GM10266 (cell line): ENCODE measurements at regions not wholly inside any gene's neighbourhood (a gene's known extent, or its start where the extent isn't known, plus 50 kb on each side); places are given as distances from the start of the nearest gene placed in this dataset.

Source experiments
- DNase-seq: peaks from one replicate; pipeline ENCODE4 v3.0.0; 2012; ENCODE audit errors: extremely low spot score
- TF ChIP-seq, protein P1 (sequence below): IDR thresholded peaks from 2 replicates; pipeline ENCODE4 v1.5.1; 2012; ENCODE audit warnings: mild to moderate bottlenecking, low read depth; ENCODE audit not compliant: control insufficient read depth, insufficient read depth; ENCODE audit errors: missing control alignments

DNA sequence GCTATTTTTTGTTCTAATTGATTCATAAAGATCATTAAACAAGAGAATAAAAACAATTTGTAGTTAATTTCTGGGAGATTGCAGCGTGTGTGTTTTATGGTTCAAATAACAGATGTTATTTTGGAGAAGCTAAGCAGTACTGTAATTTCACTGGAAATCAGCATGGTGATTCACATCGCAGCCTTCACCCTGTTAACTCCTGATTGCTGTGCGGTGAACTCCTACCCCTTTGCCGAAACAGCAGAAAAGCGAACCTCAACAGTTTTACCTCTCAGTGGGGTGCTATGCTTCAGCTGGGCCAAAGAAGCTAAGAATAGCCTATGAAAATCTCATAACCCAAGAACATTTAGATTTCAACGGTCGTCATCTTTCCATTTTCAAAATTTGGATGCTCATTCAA is 441.5 kb upstream of the RARB start:
- TF ChIP-seq, protein P1, sequence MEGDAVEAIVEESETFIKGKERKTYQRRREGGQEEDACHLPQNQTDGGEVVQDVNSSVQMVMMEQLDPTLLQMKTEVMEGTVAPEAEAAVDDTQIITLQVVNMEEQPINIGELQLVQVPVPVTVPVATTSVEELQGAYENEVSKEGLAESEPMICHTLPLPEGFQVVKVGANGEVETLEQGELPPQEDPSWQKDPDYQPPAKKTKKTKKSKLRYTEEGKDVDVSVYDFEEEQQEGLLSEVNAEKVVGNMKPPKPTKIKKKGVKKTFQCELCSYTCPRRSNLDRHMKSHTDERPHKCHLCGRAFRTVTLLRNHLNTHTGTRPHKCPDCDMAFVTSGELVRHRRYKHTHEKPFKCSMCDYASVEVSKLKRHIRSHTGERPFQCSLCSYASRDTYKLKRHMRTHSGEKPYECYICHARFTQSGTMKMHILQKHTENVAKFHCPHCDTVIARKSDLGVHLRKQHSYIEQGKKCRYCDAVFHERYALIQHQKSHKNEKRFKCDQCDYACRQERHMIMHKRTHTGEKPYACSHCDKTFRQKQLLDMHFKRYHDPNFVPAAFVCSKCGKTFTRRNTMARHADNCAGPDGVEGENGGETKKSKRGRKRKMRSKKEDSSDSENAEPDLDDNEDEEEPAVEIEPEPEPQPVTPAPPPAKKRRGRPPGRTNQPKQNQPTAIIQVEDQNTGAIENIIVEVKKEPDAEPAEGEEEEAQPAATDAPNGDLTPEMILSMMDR = no peak
- DNase-seq = no peak

DNA sequence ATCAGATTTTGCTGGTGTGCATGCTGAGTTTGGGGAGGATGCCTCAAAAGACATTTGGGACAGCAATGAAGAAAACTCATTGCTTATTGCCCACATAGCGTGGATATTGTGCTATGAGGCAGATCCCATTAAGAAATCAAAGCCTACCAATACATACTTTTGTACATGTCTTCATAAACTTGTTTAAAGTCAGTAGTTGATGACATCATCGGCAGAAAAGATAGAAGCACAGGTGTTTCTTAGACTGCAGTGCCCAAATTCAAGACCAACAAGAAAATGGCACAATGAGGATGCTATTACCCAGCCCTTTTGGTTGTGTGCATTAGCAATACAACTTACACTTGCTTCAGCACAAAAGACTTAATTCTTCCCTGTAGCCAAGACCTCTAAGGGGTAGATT is 428.7 kb upstream of the RARB start:
- TF ChIP-seq, protein P1 = no peak
- no peak for DNase-seq

DNA sequence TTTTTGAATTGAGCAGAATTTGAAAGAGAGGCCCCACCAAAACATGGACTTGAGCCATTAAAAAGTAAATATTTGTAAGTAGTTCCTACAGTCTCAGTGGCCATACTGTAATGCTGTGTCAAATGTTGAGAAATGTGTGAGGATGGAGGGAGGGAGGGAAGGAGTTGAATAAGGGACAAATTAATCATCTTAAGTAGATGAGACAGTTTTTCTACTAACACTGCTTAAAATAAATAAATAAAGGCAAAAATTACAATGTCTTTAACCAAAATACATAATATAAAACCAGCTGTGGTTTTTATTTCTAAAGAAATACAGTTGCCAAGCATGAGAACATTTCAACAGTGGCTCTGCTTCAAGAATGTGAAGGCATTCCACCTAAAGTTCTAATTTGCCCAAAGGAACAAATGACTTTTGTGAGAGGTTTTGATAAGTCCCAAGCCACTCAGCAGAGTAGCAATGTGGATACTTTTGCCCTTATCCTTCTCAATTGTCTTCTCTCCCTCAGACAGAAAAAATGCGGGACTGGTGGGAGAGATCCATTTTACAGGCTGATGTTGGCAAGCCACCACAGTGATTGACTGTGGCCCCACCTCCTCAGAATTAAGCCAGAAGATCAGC is 427.0 kb upstream of the RARB start:
- TF ChIP-seq, protein P1 = no peak
- DNase-seq = no peak

DNA sequence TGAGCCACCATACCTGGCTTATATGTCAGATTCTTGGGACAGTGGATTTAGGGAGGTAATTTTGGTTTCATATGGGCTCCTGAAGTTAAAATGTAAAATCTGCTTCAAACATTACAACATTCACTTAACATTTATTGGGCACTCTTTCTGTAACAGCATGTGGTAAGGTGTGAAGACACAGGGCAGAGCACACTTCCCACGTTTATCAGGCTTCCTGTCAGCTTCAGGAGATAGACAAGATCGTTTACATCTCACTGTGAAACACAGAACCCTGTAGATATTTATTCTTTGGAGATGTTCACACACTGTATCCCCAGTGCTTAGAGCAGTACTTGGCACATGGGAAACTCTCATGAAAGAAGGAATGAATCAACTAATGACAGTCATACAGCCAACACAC is 426.0 kb upstream of the RARB start:
- TF ChIP-seq, protein P1 = no peak
- no peak for DNase-seq

DNA sequence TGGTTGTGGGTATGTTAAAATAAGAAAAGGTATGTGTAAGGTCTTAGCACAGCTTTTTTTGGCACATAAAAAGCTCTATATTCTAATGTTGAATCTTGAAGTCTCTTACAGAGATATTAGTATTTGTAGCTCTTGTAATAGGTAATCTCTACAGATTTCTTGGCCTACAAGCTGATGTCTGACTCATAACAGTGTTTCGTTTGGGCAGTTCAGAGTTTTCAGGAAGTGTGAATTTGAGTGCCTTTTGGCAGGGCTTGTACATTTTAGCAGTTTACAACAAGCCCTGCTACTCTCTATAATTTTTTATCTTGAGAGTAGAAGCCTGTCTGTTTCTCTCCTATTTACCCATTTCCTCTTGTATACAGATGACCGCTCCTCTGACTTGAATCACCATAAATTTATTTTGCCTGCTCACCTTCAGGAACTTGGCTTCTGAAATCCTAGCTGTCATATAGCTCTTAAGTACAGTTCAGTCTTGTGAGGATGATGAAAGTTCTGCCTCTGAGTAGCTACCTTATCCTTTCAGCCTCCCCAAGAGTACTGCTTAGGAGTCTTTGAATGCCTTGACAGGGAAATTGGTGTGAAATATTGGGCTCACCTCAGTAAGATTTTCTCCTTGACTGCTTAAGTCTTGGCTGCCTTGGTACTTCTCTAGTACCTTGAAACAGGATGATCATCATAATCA is 419.9 kb upstream of the RARB start:
- TF ChIP-seq, protein P1 = no peak
- DNase-seq = no peak

DNA sequence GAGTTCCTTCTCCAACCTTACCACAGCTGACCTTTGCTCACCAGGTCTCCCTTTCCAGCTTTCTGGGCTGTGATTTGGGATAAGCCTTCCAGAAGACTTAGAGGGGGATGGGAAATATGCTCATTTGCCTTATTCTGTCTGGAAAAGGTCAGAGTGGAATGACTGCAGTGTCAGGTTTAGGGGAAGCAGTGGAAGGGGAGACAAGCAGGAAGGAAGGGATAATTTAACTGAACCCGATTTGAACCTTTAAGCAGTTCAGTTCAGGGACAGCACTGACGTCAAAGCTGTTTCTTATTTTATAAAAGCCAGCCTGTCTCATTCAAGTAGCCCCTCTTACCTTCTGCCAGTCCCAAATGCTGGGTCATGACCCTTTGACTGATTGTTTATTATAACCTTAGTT is 418.4 kb upstream of the RARB start:
- TF ChIP-seq, protein P1 = no peak
- DNase-seq = no peak

DNA sequence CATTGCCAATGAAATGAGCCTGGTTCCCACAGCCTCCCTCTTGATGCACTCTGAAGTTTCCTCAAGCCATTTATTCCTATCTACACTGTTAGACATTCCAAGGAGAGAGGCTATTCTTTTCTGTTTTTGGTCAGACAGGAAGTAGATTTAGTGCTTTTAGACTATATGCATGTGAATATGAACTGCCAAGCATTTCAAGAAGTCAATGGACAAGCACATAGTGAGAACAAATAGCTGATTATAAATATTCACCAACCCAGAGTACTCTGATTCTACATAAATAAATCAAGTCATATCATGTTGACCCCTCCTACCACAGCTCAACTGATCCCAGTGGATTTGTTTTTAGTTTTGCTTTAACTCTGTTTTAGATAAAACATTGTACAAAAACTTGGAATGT is 412.5 kb upstream of the RARB start:
- DNase-seq = no peak
- TF ChIP-seq, protein P1 = no peak
